ENCODE measurements at regions not wholly inside any gene's neighbourhood (a gene's known extent, or its start where the extent isn't known, plus 50 kb on each side); places are given as distances from the start of the nearest gene placed in this dataset.

DNA sequence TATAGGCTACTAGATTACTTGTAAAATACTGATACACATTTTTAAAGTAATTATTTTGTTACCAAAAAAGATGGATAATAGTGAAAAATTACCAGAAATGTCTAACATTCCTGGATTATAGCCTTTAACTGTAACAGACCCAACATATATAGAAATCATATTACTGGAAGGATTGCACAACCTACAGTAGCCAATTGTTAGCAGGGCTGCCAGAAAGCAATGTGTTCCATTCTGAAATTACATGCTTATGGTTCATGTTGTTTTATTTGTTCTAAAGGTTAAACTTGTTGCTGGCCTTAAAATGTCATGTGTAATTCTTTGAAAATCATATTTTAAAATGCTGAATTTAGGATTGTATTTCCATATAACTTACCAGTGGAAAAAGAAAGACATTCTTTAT is 793.6 kb upstream of the ACVR2A start:
- no peaks in the 10 kb centered on the region for H3K36me3 Mint-ChIP-seq (ENCODE audit: low read depth)
- DNase-seq (ENCODE audit: low spot score), result no peak
- TF ChIP-seq CTCF (IDR thresholded peaks at IDR 0.05), result no peak
- H3K4me3 Mint-ChIP-seq (ENCODE audit: unreplicated experiment), result no peak overlapping the region
- H3K27ac Mint-ChIP-seq (ENCODE audit: unreplicated experiment), result no peak overlapping the region
- no peaks in the 10 kb centered on the region for H3K27me3 Mint-ChIP-seq (ENCODE audit: low read depth)
- no peaks in the 10 kb centered on the region for H3K4me1 Mint-ChIP-seq (ENCODE audit: low read depth)
- no peaks in the 10 kb centered on the region for H3K9me3 Mint-ChIP-seq (ENCODE audit: low read depth)

GRCh38 chr2:147049957-147050356 is 794.9 kb upstream of the ACVR2A start:
- Mint-ChIP-seq H3K9me3 (ENCODE audit: low read depth) (no peaks in the 10 kb centered on the region), H3K4me1 (ENCODE audit: low read depth) (no peaks in the 10 kb centered on the region), H3K36me3 (ENCODE audit: low read depth) (no peaks in the 10 kb centered on the region), H3K27me3 (ENCODE audit: low read depth) (no peaks in the 10 kb centered on the region), H3K4me3 (ENCODE audit: unreplicated experiment) (no peak overlapping the region), H3K27ac (ENCODE audit: unreplicated experiment) (no peak overlapping the region)
- no peak for DNase-seq (ENCODE audit: low spot score)
- TF ChIP-seq CTCF (IDR thresholded peaks at IDR 0.05), result no peak

- no peak overlapping the region for H3K27ac Mint-ChIP-seq (ENCODE audit: unreplicated experiment)
- H3K27me3 Mint-ChIP-seq (ENCODE audit: low read depth), result no peaks in the 10 kb centered on the region
- DNase-seq (ENCODE audit: low spot score), result no peak
- no peaks in the 10 kb centered on the region for H3K9me3 Mint-ChIP-seq (ENCODE audit: low read depth)
- TF ChIP-seq CTCF (IDR thresholded peaks at IDR 0.05), result no peak
- no peaks in the 10 kb centered on the region for H3K4me1 Mint-ChIP-seq (ENCODE audit: low read depth)
- H3K36me3 Mint-ChIP-seq (ENCODE audit: low read depth), result no peaks in the 10 kb centered on the region
- H3K4me3 Mint-ChIP-seq (ENCODE audit: unreplicated experiment), result no peak overlapping the region
Measured at GRCh38 chr2:147046473-147046872, 798.4 kb upstream of the ACVR2A start.

- H3K9me3 Mint-ChIP-seq (ENCODE audit: low read depth), result no peaks in the 10 kb centered on the region
- H3K36me3 Mint-ChIP-seq (ENCODE audit: low read depth), result no peaks in the 10 kb centered on the region
- no peak overlapping the region for H3K27ac Mint-ChIP-seq (ENCODE audit: unreplicated experiment)
Measured at GRCh38 chr2:147045113-147045512, 799.7 kb upstream of the ACVR2A start.

GRCh38 chr2:147041121-147041494 is 803.7 kb upstream of the ACVR2A start:
- TF ChIP-seq CTCF (IDR thresholded peaks at IDR 0.05), result no peak
- H3K4me1 Mint-ChIP-seq (ENCODE audit: low read depth), result no peaks in the 10 kb centered on the region
- H3K36me3 Mint-ChIP-seq (ENCODE audit: low read depth), result no peaks in the 10 kb centered on the region
- no peak overlapping the region for H3K4me3 Mint-ChIP-seq (ENCODE audit: unreplicated experiment)
- DNase-seq (ENCODE audit: low spot score), result no peak
- no peaks in the 10 kb centered on the region for H3K27me3 Mint-ChIP-seq (ENCODE audit: low read depth)
- H3K9me3 Mint-ChIP-seq (ENCODE audit: low read depth), result no peaks in the 10 kb centered on the region
- no peak overlapping the region for H3K27ac Mint-ChIP-seq (ENCODE audit: unreplicated experiment)

More at GRCh38 chr2:147045113-147045512, 799.7 kb upstream of the ACVR2A start:
- TF ChIP-seq CTCF (IDR thresholded peaks at IDR 0.05), result peak; percentile 84
- no peak for DNase-seq (ENCODE audit: low spot score)
- no peak overlapping the region for H3K4me3 Mint-ChIP-seq (ENCODE audit: unreplicated experiment)
- no peaks in the 10 kb centered on the region for H3K27me3 Mint-ChIP-seq (ENCODE audit: low read depth)
- H3K4me1 Mint-ChIP-seq (ENCODE audit: low read depth), result no peaks in the 10 kb centered on the region
